GM19239 (cell line): ENCODE measurements at regions not wholly inside any gene's neighbourhood (a gene's known extent, or its start where the extent isn't known, plus 50 kb on each side); places are given as distances from the start of the nearest gene placed in this dataset.

Source experiments
- DNase-seq: peaks from one replicate; pipeline ENCODE4 v3.0.0; 2011; ENCODE audit warnings: low spot score; ENCODE audit not compliant: insufficient read length
- FAIRE-seq: peaks from 2 replicates; lab custom pipeline; 2011; peaks lifted over from hg19 to GRCh38; lab: Jason Lieb, UNC

DNA sequence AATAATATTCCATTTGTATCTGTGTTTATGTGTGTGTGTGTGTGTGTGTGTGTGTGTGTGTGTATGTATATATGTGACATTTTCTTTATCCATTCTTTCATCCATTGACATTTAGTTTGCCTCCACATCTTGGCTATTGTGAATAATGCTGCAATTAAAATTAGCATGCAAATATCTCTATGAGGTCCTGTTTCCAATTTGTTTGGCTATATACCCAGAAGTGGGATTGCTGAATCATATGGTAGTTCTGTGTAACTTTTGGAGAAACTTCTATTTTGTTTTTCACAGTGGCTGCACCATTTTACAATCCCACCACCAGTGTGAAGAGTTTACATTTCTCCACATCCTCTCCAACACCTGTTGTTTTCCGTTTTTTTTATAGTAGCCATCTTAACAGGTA is 53.1 kb downstream of the CH25H start:
- no peak for DNase-seq
- no peak for FAIRE-seq

DNA sequence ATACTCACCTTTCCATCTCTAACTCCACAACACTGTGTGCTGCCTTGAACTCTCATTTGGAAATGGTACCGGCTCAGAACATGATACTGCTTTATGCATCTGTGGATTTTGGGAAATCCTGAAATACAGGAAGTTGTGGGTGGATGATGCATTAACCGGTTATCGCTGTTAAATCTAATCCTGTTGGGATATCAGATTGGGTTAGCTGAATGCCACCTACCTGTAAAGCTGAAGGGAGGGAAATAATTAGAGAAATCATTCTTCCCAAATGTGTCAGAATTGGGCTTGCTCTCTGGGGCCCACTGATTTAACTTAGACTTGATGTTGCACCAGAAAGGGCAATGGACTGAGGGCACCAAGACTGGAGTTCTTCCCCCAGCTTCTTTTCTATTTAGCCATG is 54.0 kb downstream of the CH25H start:
- FAIRE-seq (no peak), DNase-seq (no peak)

DNA sequence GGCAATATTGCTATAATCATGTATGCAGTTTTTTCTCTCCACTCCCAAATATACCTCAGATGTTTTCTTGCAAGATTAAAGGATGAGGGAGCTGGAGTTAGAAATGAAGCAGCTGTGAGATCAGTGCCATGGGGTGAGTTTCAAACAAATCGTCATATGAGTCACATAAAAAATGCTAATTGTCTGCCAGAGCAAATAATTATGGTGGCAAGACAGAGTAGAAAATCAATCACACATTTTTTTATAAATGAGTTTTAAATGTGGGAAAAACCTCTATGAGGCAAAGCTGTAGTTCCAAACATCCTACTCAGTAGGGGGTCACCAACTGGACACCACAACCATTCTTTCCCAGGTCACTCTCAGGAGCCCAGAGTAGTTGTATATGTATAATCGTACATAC is 55.3 kb downstream of the CH25H start:
- no peak for FAIRE-seq
- DNase-seq, result no peak

DNA sequence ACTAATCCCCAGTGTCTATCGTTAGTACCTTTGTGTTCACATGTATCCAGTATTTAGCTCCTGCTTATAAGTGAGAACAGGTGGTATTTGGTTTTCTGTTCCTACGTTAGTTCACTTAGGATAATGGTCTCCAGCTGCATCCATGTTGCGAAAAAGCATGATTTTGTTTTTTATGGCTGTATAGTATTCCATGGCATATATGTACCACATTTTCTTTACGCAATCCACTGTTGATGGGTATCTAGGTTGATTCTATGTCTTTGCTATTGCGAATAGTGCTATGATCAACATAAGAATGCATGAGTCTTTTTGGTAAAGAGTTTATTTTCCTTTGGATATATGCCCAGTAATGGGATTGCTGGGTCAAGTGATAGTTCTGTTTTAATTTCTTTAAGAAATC is 59.1 kb downstream of the CH25H start:
- no peak for DNase-seq
- no peak for FAIRE-seq

DNA sequence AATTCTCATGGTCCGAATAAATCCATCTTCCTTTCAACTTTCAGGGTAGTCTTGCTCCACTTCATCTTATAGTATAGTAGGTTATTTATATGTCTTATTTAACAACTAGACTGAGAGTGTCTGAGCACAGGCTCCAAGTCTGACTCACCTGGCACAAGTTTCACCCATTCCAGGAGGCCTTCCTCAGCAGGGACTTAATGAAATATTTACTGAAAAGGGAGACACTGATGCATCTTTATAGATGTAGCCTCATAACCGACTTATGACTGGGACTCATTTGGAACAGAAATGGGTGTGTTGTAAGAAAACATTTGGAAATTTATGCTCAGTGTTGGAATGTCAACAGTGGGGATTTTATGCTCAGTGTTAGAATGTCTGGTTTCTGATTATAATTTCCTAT is 59.9 kb downstream of the CH25H start:
- DNase-seq, result no peak
- no peak for FAIRE-seq

DNA sequence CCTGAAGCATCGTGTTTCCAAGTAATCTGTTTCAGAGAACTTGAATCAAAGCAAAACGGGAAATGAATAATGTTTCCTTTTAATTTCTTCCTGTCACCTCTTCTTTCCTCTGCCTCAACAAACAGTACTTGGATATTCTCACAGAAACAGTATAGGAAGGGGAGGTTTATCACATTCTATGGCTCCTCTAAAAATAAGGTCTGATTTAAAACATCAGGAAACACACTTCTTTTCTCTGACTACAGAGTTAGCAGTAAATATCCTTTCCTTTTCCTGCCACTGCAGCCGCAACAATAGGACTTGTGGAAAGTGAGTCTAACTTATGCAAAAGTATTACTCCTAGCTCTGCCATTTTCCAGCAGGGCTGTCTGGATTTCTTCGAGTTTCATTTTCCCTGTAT is 62.3 kb downstream of the CH25H start:
- FAIRE-seq (no peak), DNase-seq (no peak)

DNA sequence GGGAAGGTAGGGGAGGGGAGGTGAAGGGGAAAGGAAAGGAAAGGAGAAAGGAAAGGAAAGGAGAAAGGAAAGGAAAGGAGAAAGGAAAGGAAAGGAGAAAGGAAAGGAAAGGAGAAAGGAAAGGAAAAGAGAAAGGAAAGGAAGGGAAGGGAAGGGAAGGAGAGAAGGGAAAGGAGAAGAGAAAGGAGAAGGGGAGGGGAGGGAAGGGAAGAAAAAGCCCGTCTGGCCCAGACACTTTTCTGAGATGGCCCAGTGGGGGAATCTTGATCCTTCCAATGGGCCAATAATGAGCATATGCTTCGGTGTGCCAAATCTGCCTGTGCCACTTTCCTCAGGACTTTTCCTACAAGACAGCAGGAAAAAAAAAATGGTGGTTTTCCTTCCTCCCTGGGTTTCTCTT is 64.5 kb downstream of the CH25H start:
- FAIRE-seq (no peak), DNase-seq (no peak)

GRCh38 chr10:89138755-89139490 is 68.2 kb downstream of the CH25H start:
- FAIRE-seq, result no peak
- no peak for DNase-seq

DNA sequence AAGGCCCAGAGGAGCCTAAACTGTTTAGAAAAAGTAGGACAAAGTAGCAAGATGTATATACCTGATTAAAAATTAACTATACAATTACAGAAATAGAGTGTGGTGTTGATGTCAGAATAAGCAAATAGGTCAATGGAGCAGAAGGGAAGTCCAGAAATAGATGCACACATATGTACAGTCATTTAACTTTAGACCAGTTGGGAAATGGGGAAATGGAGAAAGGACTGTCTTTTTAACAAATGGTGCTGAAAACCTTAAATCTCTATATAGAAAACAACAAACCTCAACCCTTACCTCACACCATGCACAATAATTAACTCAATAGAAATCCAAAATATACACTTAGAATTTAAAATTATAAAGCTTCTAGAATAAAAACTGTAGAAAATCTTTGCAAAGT is 72.2 kb downstream of the CH25H start:
- DNase-seq (peak; percentile 9), FAIRE-seq (peak; percentile 78)

DNA sequence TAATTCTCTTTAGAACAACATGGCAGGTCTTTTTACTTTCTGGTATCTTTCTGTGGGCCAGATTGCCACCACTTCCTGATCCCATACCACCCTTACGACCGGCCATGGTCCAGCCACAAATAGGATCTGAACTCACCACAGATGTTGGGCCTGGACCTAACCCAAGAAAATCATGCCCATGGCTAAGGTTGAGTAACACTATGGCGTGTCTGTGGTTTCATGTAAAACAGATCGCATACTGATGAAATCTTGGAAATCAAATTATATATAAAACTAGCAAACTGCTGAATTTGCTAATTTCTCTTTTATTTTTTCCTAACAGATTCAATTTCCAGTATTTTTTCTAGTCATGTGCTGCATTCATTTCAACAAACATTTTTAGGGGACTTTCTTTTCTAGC is 77.2 kb downstream of the CH25H start:
- FAIRE-seq (peak; percentile 70), DNase-seq (no peak)

DNA sequence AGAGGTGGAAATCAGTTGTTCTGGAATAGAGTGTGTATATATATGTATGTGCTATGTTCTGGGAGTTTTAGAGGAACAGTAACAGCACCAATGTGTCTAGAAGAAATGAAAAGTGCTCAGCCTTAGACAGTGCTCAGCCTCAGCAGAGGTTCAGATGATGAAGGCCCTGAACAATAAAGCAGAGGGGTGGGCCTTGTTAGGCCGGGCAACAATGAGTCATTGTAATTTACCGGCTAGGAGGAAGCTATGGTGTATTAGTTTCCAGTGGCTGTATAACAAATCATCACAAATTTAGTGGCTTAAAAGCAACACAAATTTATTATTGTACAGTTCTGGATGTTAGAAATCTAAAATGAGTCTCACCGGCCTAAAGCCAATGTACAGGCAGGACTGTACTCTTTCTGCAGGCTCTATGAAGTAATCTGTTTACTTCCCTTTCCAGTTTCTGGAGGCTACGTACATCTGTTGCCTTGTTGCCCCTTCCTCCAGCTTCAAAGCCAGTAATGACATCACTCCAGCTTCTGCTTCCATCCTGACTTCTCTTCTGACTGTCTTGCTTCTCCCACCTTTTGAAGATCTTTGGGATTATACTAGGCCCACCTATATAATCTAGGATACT is 84.6 kb downstream of the CH25H start:
- DNase-seq, result no peak
- FAIRE-seq, result peak; percentile 56

DNA sequence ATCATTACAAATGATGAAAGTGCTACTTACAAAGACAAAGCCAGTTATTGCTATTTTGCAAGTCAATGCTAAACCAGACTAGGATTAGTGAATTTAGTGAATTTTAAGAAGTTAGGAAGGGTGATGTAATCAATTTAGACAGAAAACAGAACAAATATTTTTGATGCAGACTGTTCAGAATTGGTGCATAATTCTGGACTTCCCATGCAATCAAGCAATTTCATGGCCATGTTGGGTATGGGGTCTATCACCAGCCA is 85.4 kb downstream of the CH25H start:
- no peak for DNase-seq

DNA sequence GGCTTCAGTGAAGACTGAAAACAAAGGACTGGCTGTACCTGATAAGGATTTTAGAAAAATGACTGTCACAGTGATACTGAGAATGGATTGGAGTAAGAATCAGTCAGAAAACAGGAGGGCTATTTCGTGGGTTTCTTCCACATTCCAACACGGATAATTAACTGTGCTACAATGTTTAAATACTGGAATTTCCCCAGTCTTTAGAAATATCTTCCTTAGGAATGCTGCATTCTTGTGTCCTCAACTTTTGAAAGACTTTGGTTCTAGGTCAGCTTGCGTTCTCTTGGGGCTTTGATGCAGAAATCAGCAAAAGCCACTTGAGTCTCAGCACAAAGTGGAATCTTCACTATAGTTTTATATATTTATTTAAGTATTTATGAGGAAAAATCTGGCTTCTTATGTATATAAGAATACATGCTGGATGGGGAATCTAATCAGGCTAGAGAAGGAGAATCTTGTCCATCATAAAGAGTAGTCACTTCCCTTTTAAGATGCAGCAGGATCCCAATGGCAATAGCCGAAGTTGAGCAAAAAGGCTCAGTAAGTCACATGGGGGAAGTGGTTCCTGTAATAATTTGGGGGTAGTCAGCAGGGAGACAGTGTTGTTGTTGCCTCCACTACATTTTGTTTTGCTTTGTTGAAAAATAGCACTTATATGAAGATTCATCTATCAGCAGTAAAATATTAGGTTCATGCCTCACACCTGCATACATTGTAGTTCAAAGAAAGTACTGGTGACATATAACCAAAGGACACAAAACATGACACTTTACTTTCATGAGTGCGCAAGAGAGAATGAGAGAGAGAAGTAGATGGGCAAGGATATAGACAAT is 86.0 kb downstream of the CH25H start:
- FAIRE-seq (no peak), DNase-seq (no peak)

More for the DNA sequence above, 85.4 kb downstream of the CH25H start:
- FAIRE-seq, result no peak

DNA sequence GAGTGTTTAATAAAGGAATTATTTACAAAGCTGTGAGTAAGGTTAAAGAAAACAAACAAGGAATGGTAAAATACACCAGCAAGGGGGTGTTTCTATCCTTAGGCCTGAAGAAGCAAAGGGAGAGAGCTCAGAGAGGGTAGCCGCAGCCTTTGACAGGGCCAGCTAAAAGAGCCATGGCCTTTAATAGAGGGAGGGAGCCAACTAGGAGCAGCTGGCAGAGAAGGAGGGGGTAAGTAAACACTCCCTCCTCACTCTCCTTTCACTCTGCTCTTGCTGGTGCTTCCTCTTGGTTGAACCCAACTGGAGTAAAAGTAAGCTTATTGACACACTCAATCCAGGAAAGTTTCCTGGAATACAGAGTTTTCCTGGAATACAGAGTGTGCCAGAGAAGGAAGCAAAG is 87.5 kb downstream of the CH25H start:
- no peak for FAIRE-seq

DNA sequence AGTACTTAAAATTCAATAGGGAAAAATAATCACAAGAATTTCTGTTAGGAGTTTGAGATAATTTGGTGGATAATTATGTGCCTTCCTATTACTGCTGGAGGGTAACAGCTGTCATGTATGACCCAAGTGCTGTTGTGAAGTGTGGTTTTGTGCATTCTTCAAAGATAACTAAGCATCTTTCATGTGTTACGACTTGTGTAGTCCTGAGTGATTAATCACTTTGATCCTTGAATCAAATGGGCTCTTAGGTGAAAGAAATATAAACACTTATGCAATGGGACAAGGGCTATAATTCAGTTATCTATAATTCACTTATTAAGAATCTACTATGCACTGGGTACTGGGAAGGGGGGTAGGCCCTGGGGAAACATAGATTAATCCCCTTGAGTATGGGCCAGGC is 89.0 kb downstream of the CH25H start:
- DNase-seq (no peak), FAIRE-seq (no peak)

More for the DNA sequence above, 87.5 kb downstream of the CH25H start:
- DNase-seq, result no peak

DNA sequence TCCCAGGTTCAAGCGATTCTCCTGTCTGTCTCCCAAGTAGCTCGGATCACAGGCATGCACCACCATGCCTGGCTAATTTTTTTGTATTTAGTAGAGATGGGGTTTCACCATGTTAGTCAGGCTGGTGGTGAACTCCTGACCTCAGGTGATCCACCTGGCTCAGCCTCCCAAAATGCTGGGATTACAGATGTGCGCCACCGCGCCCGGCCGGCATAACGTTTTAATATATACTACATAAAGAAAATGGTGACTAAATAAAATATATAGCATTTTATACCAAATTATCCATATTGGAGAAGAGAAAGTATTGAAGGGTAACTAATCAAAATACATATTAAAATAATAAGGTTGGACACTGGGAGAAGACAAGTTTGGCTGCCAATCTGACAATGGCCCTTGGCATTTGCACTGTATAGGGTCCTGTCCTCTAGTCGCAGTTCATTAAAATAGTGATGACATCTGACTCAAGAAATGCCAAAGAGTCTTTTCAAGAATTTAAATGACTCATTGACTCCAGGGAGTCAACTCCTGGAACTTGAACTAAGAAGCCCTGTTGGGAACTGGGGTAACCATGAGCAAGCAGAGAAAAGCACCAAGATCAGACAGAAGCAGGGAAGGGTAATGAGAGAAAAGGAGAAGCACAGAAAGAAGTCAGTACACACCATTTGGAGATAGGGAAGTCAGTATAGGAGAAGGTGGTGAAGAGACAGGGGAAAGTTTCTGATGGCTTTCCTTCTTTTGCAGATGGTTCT is 91.1 kb downstream of the CH25H start:
- FAIRE-seq, result no peak
- no peak for DNase-seq

DNA sequence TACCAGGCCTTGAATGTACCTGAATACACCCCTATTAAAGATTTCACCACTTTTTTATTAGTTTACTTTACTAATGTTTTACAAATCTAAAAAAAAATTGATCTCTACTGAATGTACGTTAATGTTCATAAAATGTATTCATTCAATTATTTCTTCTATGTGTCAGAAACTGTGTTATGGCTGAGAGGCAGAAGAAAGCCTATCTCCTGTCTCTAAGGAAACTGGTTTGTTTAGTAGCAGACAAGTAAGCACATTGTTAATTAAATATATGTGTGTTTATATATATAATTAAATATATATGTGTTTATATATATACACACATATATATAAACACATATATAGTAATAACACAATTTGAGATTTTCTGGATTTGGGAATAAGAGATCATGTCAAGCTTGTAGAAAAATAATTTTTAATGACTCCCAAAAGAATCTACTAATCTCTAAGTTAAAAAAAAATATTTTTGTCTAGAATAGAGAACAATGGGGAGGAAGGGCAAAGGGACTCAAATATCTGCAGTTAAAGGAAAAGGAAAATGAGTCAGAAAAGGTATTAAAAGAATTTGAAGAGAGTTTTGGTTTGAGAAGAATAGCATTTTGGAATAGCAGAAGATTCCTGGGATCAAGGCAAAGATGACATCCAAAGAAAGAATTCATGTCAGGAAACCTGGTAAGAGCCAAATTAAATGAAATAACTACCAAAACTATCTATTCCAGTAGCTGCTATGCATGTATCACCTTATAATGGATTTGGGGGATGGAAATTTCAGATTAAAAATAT is 92.1 kb downstream of the CH25H start:
- DNase-seq (no peak), FAIRE-seq (no peak)

GRCh38 chr10:89102735-89103134 is 104.4 kb downstream of the CH25H start:
- FAIRE-seq, result no peak
- DNase-seq, result no peak

DNA sequence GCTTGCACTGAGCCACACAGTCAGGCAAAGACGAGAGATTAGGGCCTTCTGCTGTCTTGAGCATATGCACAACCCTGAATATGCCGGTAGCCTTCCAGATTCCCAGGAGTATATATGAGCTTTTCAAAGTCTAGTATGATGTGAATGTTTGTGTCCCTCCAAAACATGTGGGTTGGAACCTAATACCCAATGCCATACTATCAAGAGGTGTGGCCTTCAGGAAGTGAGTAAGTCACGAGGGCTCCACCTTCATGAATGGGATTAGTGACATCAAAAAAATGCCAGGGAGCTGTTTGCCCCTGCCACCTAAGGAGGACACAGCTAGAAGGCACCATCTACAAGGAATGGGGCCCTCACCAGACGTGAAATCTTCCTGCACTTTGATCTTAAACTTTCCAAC is 105.2 kb downstream of the CH25H start:
- no peak for DNase-seq
- FAIRE-seq, result no peak

DNA sequence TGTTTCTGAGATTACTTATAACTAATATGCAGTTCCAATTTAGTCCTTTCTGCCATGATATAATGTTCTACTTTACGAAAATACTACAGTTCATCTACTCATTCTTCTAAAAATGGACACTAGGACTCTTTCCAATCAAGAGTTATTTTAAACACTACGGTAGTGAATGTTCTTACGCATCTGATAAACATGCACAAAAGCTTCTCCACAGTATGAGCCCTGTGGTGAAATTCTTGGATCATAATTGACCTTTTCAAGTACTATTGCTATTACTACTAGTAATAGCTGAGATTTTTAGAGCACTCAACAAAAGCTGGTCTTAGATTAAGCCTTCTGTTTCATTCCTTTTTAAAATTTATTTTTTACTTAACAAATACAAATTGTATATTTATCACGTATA is 106.4 kb downstream of the CH25H start:
- no peak for FAIRE-seq
- no peak for DNase-seq
